Vagina (tissue), 2 donors: ENCODE measurements at regions not wholly inside any gene's neighbourhood (a gene's known extent, or its start where the extent isn't known, plus 50 kb on each side); places are given as distances from the start of the nearest gene placed in this dataset.

Source experiments
- POLR2A ChIP-seq, 2 donors: fragments of 450-650 bp; IDR thresholded peaks; one replicate each; pipeline ENCODE4 v1.6.1; 2017; ENCODE audit warnings: antibody characterized with exemption in 2 of 2, mild to moderate bottlenecking in 2 of 2, moderate library complexity in 2 of 2
- POLR2AphosphoS5 ChIP-seq, 2 donors: sonication (generic); formaldehyde crosslinking; IDR thresholded peaks; one replicate each; pipeline ENCODE4 v1.9.0; 2017; ENCODE audit warnings: antibody characterized with exemption in 2 of 2, mild to moderate bottlenecking in 2 of 2, low read depth in 1 of 2; ENCODE audit not compliant: insufficient read depth in 1 of 2
- TF ChIP-seq, protein P1 (sequence below), 3 experiments: fragments of 450-650 bp in 2 of 3; fragments of 200-600 bp in 1 of 3; sonication (generic) in 1 of 3; IDR thresholded peaks; one replicate each; pipeline ENCODE4 v1.5.1; 2017 to 2019; ENCODE audit warnings: antibody characterized with exemption in 3 of 3, mild to moderate bottlenecking in 2 of 3, moderate library complexity in 2 of 3

DNA sequence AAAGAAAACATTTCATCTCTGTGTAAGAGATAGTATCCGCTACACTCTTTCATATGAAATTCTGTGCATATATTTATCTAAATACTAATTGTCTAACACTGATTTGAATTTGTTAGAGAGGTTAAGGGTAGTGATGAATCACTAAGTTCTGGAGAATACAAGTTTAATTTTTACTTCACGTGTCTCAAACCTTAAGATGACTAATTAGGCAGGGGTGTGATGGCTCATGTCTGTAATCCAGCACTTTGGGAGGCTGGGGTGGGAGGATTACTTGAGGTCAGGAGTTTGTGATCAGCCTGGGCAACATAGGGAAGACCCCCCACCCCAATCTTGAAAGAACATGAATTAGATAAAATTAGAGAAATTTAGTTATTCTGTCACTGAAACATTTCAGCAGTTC lies 2241.9 kb downstream of the PCDH7 start:
- TF ChIP-seq, protein P1, sequence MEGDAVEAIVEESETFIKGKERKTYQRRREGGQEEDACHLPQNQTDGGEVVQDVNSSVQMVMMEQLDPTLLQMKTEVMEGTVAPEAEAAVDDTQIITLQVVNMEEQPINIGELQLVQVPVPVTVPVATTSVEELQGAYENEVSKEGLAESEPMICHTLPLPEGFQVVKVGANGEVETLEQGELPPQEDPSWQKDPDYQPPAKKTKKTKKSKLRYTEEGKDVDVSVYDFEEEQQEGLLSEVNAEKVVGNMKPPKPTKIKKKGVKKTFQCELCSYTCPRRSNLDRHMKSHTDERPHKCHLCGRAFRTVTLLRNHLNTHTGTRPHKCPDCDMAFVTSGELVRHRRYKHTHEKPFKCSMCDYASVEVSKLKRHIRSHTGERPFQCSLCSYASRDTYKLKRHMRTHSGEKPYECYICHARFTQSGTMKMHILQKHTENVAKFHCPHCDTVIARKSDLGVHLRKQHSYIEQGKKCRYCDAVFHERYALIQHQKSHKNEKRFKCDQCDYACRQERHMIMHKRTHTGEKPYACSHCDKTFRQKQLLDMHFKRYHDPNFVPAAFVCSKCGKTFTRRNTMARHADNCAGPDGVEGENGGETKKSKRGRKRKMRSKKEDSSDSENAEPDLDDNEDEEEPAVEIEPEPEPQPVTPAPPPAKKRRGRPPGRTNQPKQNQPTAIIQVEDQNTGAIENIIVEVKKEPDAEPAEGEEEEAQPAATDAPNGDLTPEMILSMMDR (IDR thresholded peaks at IDR 0.05): no peak
- no peak for TF ChIP-seq POLR2A (IDR thresholded peaks at IDR 0.05)
- no peak for TF ChIP-seq POLR2AphosphoS5 (IDR thresholded peaks at IDR 0.05; ENCODE audit: insufficient read depth in 1 of 2, low read depth in 1 of 2)
